GM18502 (cell line): ENCODE measurements at regions not wholly inside any gene's neighbourhood (a gene's known extent, or its start where the extent isn't known, plus 50 kb on each side); places are given as distances from the start of the nearest gene placed in this dataset.
"Not testable (repeated sequence)": the region's sequence is repeated elsewhere in the genome, so short reads cannot be mapped to it uniquely, and the experiment has no call there.

Experiments
- ATAC-seq: cut with Tn5 transposase; IDR thresholded peaks from one replicate; pipeline ENCODE4 v1.9.1; 2021; ENCODE audit warnings: mild to moderate bottlenecking; ENCODE audit not compliant: unreplicated experiment, poor library complexity

DNA sequence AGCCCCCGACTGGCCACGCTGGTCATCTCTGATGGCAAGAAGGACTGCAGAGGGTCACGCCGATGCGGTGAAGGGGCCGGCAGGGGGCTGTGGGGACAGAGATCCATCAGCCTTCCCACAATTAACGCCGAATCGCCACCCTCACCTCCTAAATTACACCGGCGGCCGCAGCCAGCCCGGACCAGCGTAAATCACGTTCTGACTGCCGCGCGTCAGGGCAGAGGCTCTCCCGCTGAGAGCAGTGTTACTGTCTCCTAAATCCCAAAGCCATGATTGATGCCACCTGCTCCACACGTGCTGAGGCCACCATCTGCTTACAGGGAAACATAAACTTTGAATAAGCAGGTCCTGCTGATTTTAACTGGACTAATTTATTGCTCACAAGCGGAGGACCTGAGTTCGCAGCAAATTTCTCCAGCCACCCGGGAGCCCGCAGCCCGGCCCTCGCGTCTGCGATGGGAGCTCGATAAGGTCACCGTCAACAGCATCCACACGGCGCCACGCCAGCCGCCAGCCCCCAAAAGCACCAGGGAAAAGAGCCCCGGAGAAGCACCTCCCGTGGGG, 127.3 kb upstream of the NKX1-1 start:
- no peak for ATAC-seq

DNA sequence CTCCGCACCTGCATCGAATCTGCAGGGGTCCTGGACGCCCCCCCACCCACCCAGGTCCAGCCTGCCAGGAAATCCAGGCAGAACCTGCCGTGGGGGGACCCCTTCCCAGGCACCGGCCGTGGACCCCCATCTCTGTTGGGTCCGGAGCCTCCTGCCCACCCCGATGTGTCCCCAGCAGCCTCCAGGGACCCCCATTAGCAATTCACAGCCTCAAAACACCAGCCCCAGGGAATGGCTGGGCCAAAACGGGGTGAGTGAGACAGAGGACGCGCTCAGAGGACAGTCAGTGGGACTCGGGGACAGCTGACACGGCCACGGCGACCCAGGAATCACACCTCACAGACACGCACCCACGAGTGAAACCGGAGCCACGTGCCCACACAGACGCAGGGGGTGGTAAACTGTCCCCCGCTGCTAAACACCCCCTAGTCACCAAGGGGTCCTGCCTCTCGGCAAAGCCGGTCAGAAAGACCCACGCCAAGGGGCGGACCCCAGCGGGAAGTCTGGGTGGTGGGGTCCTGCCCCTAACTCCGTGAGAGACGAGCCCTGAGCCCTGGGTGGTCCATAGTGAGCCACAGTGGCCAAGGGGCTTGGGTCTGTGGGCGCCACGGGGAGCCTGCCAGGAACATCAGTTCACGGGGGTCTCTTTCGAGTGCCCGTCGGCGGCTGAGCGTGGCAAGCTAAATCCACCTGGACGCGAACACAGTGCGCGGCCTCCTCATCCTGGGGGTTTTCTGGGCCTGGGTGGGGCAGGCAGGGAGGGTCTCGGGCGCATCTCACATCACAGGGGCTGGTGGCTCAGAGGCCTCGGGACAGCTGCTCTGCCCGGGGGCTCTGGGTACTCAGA, 126.5 kb upstream of the NKX1-1 start:
- ATAC-seq, result no peak

DNA sequence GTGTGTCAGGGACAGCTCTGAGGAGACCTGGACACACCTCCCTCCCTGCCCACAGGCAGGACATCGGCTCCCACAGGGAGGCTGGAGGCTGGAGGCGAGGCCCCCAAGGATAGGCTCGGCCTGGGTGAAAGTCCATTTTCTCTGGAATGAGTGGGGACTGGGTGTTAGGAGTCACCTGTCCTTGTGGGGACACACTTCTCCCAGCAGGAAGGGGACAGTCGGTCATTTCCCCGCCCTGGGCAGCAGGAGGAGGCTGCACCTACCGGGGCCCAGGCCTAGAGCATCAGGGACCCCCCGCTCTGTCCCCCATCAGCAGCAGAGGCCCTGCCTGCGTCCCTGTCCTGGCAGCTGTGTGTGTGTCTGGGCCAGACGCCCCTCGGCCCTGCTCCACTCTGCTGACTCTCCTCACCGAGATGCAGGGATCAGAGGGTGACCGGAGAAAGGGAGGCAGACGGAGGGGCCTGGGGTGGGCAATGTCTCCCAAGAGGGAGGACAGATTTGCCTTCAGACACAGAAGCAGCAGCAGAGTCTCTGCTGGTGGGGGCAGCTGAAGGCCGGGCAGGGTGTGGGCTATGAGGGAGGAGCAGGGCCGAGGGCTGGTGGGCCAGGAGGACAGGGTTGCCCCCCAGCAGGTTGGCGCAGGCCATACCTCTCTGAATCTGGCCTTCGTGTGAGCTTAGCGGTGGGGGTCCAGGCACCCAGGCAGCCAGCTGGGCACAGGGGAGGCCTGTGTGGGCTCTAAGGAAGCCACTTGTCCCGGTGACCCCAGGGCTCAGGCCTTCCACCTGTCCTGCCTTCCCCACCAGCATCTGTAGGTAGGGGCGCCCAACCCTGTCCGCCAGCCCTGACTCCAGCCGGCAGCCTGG, 125.7 kb upstream of the NKX1-1 start:
- no peak for ATAC-seq

DNA sequence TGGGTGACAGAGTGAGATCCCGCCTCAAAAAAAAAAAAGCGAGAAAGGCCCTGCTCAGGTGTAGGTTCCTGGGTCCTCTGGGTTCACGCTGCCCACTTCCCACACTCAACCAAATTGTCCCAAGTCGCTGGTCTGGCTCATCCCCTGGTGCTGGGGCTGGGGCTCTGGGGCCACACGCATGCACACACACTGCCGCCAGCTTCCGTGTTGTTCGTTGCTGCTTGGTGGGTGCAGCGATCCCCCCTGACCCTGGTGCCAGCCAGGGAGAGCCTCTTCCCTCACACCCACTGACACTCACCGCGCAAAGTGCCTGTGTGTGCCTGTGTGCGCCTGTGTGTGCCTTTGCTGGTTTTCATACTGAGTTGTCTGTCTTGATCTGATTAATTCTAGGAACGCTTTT, 124.1 kb upstream of the NKX1-1 start:
- no peak for ATAC-seq

DNA sequence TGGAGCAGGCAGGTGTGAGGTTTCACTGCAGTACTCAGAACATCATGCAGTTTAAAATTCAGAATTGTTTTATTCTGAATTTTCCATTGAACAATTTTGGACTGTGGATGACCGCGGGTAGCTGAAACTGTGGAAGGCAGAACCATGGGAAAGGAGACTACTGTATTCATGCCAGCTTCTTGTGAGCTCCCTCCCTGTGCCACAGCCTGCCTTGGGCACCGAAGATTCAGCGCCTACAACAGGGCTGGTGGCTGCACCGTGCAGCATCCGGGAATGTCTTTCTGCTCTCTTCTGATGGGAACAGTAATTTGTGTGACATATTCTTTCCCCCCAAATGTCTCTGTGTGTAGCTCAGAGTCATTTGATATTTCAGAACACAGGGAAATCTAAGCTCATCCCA, 118.5 kb upstream of the NKX1-1 start:
- no peak for ATAC-seq

DNA sequence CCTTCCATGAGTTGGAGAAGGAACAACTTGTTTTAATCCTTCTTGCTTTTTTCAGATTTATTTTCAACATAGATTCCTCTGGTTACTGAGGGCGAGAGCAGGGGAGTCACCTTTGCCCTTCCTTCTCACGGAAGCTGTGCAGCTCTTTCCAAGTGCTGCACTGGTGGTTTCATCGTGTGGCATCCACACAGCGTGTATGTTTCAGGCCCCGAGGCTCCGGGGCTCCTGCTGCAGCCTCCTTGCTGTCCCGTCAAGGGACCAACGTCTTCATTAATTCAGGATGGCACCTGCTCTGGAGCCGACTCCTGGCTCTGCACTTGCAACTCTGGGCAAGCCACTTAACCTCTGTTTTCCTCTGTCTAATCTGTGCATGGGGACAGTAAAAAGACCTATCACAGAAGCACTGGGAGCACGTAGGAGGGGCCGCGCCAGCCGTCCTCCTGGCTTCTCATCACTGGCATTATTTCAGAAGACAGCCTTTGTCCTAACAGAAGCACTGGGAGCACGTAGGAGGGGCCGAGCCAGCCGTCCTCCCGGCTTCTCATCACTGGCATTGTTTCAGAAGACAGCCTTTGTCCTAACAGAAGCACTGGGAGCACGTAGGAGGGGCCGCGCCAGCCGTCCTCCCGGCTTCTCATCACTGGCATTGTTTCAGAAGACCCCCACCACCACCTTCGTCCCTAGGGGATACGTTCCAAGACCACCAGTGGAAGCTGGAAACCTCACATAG, 117.8 kb upstream of the NKX1-1 start:
- ATAC-seq, result no peak

DNA sequence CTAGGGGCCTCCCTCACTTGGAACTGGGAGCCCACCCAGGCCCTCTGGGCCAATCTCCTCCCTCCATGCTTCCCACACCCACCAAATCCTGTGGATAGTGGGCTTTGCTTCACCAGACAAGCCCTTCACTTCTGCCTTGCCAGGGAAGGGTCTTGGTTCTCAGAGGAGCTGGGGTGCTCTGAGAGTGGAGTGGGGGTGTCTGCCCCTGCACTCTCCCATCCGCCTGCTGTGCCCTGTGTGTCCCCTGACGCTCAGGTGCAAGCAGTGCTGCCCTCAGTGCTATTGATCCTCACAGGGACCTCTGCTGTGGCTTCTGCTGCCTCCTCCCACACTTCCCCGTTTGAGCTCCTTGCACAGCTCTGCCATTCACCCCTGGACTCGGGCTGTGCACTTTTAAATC, 117.3 kb upstream of the NKX1-1 start:
- no peak for ATAC-seq

DNA sequence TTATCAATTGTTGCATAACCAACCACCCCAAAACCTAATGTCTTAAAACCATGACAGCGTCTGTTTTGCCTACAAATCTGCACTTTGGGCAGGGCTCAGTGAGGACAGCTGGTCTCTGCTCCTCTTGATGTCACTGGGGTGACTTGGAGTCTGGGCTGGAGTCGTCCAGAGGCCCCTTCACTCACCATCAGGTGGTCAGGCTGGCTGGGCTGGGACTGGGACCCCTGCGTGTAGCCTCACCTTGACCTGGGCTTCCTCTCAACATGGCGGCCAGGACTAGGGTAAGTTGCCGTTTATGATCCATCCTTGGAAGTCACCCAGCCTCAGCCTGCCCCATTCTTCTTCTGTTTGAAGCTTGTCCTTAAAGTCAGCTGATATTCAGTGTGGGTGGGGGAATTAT, 116.8 kb upstream of the NKX1-1 start:
- no peak for ATAC-seq

DNA sequence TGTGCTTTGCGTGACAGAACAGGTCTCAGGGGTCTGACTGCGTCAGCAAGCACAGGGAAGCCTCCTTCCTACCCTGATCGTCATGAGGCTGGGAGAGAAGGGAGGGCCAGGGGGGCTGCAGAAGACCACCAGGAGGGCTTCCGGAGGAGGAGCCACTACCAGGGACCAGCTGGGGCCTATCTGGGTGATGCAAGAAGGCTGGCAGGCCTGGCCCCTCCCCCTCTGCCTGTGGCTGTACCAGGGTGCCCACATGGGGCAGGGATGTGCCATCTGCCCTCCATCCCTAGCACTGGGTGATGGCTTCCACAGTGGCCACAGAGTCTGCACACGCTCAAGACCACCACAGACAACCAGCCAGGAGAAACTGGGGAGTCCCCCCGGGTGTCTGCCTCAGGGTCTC, 116.4 kb upstream of the NKX1-1 start:
- no peak for ATAC-seq

DNA sequence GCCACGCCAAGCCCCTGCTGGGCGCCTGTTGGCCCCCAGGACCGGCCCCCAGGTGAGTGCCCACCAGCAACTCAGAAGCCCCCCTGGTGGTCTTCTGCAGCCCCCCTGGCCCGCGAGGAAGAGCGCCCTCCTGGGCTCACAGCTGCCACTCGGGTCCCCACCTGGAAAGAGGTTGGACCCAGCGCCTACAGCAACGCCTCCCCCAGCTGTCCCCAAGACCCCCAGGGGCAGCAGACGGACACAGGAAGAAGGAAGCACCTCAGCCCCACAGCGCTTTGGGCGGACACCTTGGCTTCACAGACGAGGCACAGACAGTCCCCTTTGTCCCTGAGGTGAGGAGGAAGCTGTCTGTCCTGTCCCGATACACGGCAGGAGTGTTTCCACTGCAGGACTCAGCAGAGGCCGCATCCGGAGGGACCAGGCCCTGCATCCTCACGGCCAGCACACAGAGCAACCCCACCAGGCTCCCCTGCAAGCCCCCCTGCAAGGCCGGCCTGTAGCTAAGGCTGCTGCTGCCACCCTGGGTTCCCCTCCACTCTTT, 115.6 kb upstream of the NKX1-1 start:
- no peak for ATAC-seq

DNA sequence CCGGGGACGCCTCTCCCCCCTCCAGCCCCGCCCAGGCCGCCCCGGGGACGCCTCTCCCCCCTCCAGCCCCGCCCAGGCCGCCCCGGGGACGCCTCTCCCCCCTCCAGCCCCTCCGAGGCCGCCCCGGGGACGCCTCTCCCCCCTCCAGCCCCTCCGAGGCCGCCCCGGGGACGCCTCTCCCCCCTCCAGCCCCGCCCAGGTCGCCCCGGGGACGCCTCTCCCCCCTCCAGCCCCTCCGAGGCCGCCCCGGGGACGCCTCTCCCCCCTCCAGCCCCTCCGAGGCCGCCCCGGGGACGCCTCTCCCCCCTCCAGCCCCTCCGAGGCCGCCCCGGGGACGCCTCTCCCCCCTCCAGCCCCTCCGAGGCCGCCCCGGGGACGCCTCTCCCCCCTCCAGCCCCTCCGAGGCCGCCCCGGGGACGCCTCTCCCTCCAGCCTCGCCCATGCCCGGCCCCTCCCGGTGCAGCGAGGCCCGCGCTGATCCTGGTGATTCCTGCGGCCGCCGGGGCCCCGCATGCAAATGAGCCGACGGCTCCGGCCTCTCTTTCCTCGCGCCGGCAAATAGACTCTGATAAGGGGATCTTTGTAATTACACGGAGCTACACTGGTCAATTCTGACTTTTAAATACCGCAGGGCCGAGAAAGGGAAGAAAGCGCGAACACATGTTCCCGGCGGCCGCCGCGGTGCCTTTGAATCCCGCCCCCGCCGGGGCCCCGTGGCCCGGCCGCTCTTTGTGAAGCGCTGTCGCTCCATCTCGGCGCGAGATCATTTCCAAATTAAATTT, 114.7 kb upstream of the NKX1-1 start:
- not testable (repeated sequence) for ATAC-seq

DNA sequence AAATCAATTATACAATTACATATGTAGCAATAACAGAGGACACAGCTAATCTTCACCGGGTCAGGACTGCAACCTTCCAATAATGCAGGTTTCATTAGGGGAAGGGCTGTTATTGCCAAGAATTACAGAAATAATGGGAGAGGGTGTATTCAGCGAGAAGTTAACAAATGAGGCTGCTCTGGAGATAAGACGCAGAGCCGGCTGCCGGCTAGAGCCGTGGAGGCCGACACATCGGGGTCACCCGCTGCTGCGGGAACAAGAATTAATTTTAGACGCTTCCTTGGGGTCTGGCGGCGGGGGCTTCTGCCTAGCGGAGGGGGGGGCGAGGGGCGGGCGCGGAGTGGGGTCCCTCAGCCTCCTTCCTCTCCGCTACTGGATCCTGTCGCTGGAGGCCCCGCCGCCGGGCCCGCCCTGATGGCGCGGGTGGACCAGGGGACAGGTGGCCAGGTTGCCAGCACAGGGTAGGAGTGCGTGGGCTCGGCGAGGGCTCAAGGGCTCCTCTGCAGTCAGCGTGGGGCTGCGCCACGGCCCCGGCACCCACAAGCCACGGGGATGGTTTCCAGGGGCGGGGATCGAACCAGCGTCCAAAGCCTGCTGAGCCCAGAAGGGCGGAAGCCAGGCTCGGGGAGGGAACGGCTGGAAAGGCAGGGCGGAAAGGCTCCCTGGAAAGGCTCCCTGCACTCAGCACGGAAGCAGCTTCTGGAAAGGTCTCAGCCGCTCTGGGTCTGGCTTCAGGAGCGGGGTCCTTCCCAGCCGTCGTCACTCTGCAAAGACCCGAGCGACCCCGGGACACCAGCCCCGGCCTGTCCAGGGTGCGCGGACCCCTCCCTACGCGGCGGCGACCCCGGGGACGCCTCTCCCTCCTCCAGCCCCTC, 113.8 kb upstream of the NKX1-1 start:
- ATAC-seq, result no peak

DNA sequence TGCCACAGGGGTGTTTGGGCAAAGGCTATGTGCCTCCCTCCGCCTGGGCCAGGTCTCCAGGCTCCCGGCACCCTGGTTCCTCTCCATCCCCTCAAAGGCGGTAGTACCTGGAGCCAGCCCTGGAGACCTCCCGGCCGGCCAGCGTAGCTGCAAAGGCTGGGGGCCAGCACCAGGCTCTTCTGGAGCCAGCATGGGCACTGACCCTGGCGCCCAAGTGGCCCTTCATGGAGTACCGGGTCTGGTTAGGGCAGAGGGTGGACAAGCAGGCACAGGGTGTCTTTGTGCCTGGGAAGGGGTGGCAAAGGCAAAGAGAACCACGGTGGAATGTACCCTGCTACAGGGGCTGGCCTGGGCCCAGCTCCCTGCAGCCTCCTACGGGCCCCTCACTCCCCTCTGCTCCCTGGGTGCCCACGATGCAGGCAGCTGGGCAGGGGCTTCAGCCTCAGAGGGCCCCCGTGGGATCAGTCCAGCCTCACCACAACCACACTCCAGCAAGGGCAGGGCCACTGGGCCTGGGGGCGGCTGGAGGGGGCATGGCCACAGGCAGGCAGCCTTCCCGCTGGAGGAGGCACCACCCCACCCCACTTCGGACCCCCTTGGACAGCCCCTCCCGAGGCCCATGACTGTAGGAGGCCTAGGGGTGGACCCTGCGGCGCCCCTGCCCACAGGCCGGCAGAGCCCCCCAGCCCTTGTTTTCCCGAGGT, 112.9 kb upstream of the NKX1-1 start:
- ATAC-seq, result no peak

DNA sequence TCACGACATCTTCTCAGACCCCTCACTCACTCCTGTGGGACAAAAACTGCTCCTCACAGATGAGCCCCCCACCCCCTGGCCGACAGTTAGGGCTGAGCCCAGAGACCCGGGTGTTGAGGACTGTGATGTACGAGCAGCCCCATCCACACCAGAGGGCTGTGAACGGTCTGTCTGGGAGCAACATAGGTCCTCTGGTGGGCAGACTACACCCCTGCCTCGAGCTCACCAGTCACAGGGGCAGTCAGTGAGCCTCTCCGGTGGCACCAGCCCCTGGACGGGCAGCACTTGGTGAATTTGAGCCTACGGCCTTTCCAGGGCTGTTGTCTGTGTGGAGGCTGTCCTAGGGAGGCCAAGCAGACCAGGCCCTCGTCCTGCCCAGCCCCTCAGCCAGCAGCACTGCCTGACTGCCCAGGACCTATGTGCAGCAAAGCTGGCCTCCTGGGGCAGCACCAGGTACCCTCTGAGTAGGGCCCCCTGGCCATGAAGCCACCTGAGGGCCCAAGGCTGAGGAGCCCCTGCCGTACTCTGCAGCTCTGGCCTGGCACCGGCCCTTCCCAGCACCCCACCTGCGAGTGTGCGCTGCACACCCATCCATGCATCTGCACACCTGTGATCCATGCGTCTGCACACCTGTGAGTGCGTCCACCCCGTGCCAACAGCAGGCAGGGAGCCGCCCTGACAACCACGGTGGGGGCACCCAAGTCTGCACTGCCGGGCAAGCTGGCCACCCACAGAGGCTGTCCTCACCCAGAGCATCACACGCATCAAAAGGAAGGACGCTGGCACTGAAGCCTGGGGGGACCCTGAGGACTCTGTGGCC, 111.6 kb upstream of the NKX1-1 start:
- ATAC-seq, result no peak

DNA sequence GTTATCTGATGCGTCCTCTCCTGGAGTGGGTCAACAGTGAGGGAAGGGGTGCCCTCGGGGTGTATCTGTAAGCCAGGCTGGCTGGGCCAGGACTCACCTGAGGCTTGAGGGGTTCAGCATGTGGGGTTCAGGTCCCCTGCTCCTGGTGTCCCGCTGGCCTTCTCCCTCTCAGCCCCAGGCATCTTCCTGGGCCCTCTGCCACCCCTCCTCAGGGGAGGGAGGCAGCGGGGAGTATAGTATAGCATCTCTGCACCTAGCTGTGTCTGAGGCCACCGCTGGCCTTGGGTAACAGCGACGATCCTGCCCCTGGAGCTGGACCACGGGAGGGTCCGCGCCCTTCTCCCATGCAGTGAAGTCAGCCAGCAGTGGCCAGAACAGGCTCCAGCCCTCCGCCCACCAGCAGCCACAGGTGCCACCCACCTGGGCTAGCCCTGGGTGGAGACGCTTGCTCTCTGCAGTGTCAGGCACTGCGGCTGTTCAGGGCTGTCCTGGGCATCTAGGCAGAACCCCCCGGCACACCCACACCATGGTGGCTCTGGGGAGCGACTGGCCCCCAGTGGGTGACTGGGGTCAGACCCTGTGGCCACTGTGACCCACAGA, 110.7 kb upstream of the NKX1-1 start:
- no peak for ATAC-seq

DNA sequence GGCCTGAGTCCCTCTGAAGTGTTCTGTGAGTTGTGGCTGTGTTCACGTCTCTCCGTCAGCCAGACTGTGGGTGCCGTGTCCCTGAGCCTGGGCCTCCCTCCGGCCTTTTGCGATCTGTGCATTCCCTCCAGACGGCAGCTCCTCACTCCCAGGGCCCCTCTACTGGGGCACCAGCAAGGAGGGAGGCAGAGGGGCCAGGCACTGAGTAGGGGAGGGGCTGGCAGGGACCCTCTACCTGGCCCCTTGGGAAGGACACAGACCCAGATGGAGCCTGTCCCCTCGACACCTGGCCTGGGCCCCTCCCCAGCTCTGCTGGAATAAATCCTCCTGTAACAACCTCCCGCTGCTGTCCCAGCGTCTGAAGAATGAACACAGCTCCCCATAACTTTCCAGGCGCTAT, 110.0 kb upstream of the NKX1-1 start:
- no peak for ATAC-seq

DNA sequence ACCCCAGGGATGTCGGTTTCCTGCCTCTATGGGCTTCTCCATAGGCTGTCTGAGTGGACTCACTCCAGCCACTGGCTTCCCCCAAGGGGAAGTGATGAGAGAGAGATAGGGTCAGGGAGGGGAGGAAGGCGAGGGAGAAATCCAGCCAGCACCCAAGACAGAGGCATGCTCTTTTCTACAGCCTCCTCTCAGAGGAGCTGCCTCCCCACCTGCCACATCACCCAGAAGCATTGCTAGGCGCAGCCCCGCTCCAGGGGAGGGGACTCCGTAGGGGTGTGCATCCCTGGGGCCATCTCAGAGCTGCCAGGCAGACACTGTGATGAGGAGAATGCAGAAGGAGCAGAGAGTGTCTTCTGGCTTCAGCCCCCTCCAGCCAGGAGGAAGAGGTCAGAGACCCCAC, 109.5 kb upstream of the NKX1-1 start:
- ATAC-seq, result no peak
